GM12878 (cell line): ENCODE measurements at regions not wholly inside any gene's neighbourhood (a gene's known extent, or its start where the extent isn't known, plus 50 kb on each side); places are given as distances from the start of the nearest gene placed in this dataset.

Experiments
- ATAC-seq: fragments of 200-7000 bp; cut with Tn5 transposase; 3 replicates; pipeline ENCODE4 v1.9.1; 2020; ENCODE audit warnings: mild to moderate bottlenecking, moderate library complexity
- BruUV-seq: library from RNA; stranded (reverse); fragments of 400-500 nt; replicated peaks from 2 replicates; lab custom pipeline; 2021; lab: Mats Ljungman, UMichigan
- CTCF ChIA-PET: fragments of 300-600 bp; sonication (Branson Sonifier 250); formaldehyde crosslinking; extraction: SDS; loops from one replicate; lab custom pipeline; 2021; ENCODE audit warnings: inconsistent platforms; lab: Yijun Ruan, JAX
- POLR2A ChIA-PET: fragments of 350-600 bp; formaldehyde crosslinking; extraction: SDS; loops from one replicate; lab custom pipeline; 2021; ENCODE audit warnings: inconsistent platforms; lab: Charles Lee
- RAD21 ChIA-PET: fragments of 300-600 bp; sonication (Branson Sonifier 250); formaldehyde crosslinking; loops from one replicate; lab custom pipeline; 2023; ENCODE audit warnings: antibody characterized with exemption; ENCODE audit not compliant: unreplicated experiment; lab: Charles Lee
- SMC1A ChIA-PET: fragments of 300-600 bp; sonication (Branson Sonifier 250); formaldehyde crosslinking; loops from one replicate; lab custom pipeline; 2023; ENCODE audit not compliant: unreplicated experiment, uncharacterized antibody; lab: Charles Lee
- DNase-seq: peaks from one replicate; pipeline ENCODE4 v3.0.0-alpha.2; 2011; ENCODE audit warnings: low read depth, low spot score
- FAIRE-seq: peaks from 3 replicates; lab custom pipeline; 2011; peaks lifted over from hg19 to GRCh38; lab: Jason Lieb, UNC
- H2AFZ ChIP-seq: 2 replicates; pipeline ENCODE4 v1.6.0; 2011; ENCODE audit warnings: low read depth, low read length, control low read depth; ENCODE audit not compliant: control insufficient read depth
- H3K27ac ChIP-seq: 2 replicates; pipeline ENCODE4 v1.5.1; 2011; ENCODE audit warnings: control low read depth; ENCODE audit not compliant: control insufficient read depth, insufficient read depth
- H3K27me3 ChIP-seq, 2 experiments: replicated peaks in 1 of 2; 2 replicates each; pipeline versions ENCODE4 v1.6.0 to v1.6.1; 2011; ENCODE audit warnings: low read length in 1 of 2; ENCODE audit not compliant: control insufficient read depth in 2 of 2, insufficient read depth in 2 of 2
- H3K36me3 ChIP-seq, 2 experiments: 2 replicates each; pipeline ENCODE4 v1.5.1; 2011; ENCODE audit warnings: low read length in 1 of 2; ENCODE audit not compliant: control insufficient read depth in 2 of 2, insufficient read depth in 2 of 2
- H3K4me1 ChIP-seq: 2 replicates; pipeline ENCODE4 v1.6.1; 2011; ENCODE audit warnings: mild to moderate bottlenecking, low read length, moderate library complexity, mixed read lengths; ENCODE audit not compliant: control insufficient read depth, insufficient read depth
- H3K4me2 ChIP-seq: 2 replicates; pipeline ENCODE4 v1.6.0; 2011; ENCODE audit warnings: control low read depth; ENCODE audit not compliant: control insufficient read depth, insufficient read depth
- H3K4me3 ChIP-seq: fragments of 200-600 bp; sonication (generic); 2 replicates; pipeline ENCODE4 v1.5.1; 2016
- H3K79me2 ChIP-seq: 2 replicates; pipeline ENCODE4 v1.6.0; 2011; ENCODE audit warnings: low read length; ENCODE audit not compliant: control insufficient read depth, insufficient read depth
- H3K9ac ChIP-seq: 2 replicates; pipeline ENCODE4 v1.8.0; 2011; ENCODE audit warnings: low read length, control low read depth, mixed read lengths; ENCODE audit not compliant: control insufficient read depth, insufficient read depth
- H3K9me3 ChIP-seq: replicated peaks from 3 replicates; pipeline ENCODE4 v1.5.1; 2011; ENCODE audit warnings: mild to moderate bottlenecking, low read length; ENCODE audit not compliant: control insufficient read depth, insufficient read depth
- H4K20me1 ChIP-seq: 2 replicates; pipeline ENCODE4 v1.6.0; 2011; ENCODE audit not compliant: control insufficient read depth, insufficient read depth
- NBN ChIP-seq: fragments of 450-650 bp; IDR thresholded peaks from 2 replicates; pipeline ENCODE4 v1.6.1; 2016
- TCF12 ChIP-seq: IDR thresholded peaks from 2 replicates; pipeline ENCODE4 v1.6.1; 2011; ENCODE audit warnings: low read depth, mild to moderate bottlenecking, low read length
- WGBS: methylation state at CpG from one replicate; pipeline ENCODE4 v1.1.6; 2016; ENCODE audit warnings: low lambda C conversion rate; ENCODE audit not compliant: insufficient replicate concordance, insufficient coverage; ENCODE audit errors: missing lambda C conversion rate; 5-methylcytosine and 5-hydroxymethylcytosine counted together
- in situ Hi-C: fragments of 300-500 bp; cut with MboI; formaldehyde crosslinking; loops from 9 replicates; pipeline ENCODE4 v1.14.3; 2018; ENCODE audit warnings: mixed read lengths
- intact Hi-C: fragments of 100-400 bp; cut with micrococcal nuclease; formaldehyde crosslinking; loops from one replicate; pipeline ENCODE4 v1.14.2; 2022; ENCODE audit not compliant: unreplicated experiment
- TF ChIP-seq, protein P1 (sequence below): fragments of 450-650 bp; IDR thresholded peaks from 2 replicates; pipeline ENCODE4 v1.6.1; 2017; ENCODE audit warnings: mild to moderate bottlenecking, moderate library complexity

DNA sequence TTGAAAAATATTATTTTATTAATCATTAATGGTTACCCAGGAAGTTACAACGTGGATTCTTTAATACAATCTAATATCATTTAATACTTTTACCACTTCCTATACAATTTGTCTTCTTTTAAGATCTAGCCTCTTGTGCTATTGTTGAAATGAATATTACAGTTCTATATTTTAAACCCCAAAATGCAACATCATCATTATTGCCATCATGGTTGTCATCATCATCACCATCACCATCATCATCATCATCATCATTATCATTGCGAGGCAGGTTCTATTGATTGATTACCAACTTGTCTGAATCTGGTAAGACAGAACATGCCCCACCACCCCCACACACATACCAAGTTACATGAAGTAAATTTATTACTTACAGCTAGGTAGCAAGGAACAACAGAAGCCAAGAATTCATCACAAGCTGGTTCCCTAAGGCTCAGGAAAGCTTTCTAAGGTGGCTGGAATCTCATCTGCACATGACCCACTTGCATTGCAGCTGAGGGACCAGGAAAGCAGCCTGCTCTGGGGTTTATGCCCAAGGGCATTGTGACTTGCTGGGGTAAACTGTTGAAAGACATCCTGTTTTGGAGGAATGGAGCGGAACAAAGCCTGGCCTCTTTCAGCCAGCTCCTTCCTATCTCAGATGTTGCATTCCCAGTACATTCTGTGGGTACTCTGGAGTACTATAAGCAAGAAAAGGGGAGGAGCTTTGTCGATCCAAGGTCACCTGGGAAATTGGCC lies 418.1 kb downstream of the PRR16 start:
- in situ Hi-C loops (no loop called here), intact Hi-C loops (no loop called here)
- TF ChIP-seq TCF12 (no peak), NBN (no peak)
- TF ChIP-seq, protein P1, sequence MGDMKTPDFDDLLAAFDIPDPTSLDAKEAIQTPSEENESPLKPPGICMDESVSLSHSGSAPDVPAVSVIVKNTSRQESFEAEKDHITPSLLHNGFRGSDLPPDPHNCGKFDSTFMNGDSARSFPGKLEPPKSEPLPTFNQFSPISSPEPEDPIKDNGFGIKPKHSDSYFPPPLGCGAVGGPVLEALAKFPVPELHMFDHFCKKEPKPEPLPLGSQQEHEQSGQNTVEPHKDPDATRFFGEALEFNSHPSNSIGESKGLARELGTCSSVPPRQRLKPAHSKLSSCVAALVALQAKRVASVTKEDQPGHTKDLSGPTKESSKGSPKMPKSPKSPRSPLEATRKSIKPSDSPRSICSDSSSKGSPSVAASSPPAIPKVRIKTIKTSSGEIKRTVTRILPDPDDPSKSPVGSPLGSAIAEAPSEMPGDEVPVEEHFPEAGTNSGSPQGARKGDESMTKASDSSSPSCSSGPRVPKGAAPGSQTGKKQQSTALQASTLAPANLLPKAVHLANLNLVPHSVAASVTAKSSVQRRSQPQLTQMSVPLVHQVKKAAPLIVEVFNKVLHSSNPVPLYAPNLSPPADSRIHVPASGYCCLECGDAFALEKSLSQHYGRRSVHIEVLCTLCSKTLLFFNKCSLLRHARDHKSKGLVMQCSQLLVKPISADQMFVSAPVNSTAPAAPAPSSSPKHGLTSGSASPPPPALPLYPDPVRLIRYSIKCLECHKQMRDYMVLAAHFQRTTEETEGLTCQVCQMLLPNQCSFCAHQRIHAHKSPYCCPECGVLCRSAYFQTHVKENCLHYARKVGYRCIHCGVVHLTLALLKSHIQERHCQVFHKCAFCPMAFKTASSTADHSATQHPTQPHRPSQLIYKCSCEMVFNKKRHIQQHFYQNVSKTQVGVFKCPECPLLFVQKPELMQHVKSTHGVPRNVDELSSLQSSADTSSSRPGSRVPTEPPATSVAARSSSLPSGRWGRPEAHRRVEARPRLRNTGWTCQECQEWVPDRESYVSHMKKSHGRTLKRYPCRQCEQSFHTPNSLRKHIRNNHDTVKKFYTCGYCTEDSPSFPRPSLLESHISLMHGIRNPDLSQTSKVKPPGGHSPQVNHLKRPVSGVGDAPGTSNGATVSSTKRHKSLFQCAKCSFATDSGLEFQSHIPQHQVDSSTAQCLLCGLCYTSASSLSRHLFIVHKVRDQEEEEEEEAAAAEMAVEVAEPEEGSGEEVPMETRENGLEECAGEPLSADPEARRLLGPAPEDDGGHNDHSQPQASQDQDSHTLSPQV, result no peak
- FAIRE-seq, result no peak
- 0% methylated on average over 4 of the region's 4 CpGs for WGBS
- ChIA-PET CTCF (no interaction called here), SMC1A (interaction anchor here (0.7 kb wide), 1 partner anchor 25 kb away, joined by 3 read pairs; no protein-coding TSS in a partner anchor), POLR2A (no interaction called here), RAD21 (no interaction called here)
- Histone ChIP-seq H3K27ac (no peak overlapping the region), H3K9ac (no peak overlapping the region), H3K9me3 (no peaks in the 10 kb centered on the region), H3K79me2 (no peaks in the 10 kb centered on the region), H3K36me3 (no peaks in the 10 kb centered on the region), H2AFZ (no peak overlapping the region), H3K4me1 (no peaks in the 10 kb centered on the region), H3K4me3 (no peak overlapping the region), H3K27me3 (no peaks in the 10 kb centered on the region), H3K4me2 (no peak overlapping the region), H4K20me1 (no peaks in the 10 kb centered on the region)
- ATAC-seq, result no peak
- BruUV-seq, result no TSS peak
- no peak for DNase-seq
